Activated T-helper 1 cell treated with anti-CD3 and anti-CD28 coated beads, Interleukin-12 subunit alpha, Interleukin-12 subunit beta, Interleukin-2, Interleukin-4 antibody, amounts not matched to agents 30 ng/mL and 10 ng/mL and 1 ng/mL, durations not matched to agents 14 hours and 24 hours and 36 hours (primary cell): ENCODE measurements at regions not wholly inside any gene's neighbourhood (a gene's known extent, or its start where the extent isn't known, plus 50 kb on each side); places are given as distances from the start of the nearest gene placed in this dataset.
"Not testable (repeated sequence)": the region's sequence is repeated elsewhere in the genome, so short reads cannot be mapped to it uniquely, and the experiment has no call there.

Experiments
- DNase-seq: peaks from one replicate; pipeline ENCODE4 v3.0.0; 2021; ENCODE audit warnings: low spot score
- H3K27ac Mint-ChIP-seq: one replicate; pipeline ENCODE4 v1.8.0; 2021; ENCODE audit warnings: mild to moderate bottlenecking, mixed read lengths
- H3K27me3 Mint-ChIP-seq: one replicate; pipeline ENCODE4 v1.8.0; 2022; ENCODE audit warnings: mild to moderate bottlenecking, moderate library complexity, mixed read lengths; ENCODE audit not compliant: insufficient read depth
- H3K36me3 Mint-ChIP-seq: one replicate; pipeline ENCODE4 v1.8.0; 2021; ENCODE audit warnings: low read depth, mixed read lengths
- H3K4me1 Mint-ChIP-seq: one replicate; pipeline ENCODE4 v1.8.0; 2021; ENCODE audit warnings: low read depth, mixed read lengths
- H3K4me3 Mint-ChIP-seq: one replicate; pipeline ENCODE4 v1.8.0; 2021; ENCODE audit warnings: mild to moderate bottlenecking, moderate library complexity, mixed read lengths
- H3K9me3 Mint-ChIP-seq: one replicate; pipeline ENCODE4 v1.8.0; 2021; ENCODE audit warnings: mixed read lengths
- intact Hi-C: fragments of 100-400 bp; cut with micrococcal nuclease; formaldehyde crosslinking; loops from one replicate; pipeline ENCODE4 v1.15.1; 2024

DNA sequence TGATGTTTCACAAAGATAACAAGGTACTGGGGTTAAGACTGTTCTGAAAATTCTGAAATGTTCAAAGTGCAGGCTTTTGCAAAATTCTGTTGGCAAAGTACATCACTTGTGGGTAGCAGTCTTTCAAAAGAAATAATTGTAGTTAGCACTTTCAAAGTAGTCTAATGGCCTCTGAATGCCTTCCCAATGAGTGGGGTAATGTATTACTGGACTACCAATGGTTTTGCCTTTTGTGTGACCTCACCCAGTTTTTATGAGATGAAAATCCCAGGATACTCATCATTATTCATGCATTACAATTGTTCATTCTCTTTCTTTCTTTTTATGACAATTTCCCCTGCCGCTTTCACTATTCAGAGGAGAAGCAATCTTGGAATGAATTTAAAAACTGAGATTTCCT, 686.1 kb downstream of the GLUD2 start:
- Mint-ChIP-seq H3K4me1 (no peaks in the 10 kb centered on the region), H3K27ac (no peak overlapping the region), H3K36me3 (no peaks in the 10 kb centered on the region), H3K4me3 (no peak overlapping the region), H3K9me3 (no peaks in the 10 kb centered on the region), H3K27me3 (no peaks in the 10 kb centered on the region)
- intact Hi-C loops, result no loop called here
- no peak for DNase-seq

DNA sequence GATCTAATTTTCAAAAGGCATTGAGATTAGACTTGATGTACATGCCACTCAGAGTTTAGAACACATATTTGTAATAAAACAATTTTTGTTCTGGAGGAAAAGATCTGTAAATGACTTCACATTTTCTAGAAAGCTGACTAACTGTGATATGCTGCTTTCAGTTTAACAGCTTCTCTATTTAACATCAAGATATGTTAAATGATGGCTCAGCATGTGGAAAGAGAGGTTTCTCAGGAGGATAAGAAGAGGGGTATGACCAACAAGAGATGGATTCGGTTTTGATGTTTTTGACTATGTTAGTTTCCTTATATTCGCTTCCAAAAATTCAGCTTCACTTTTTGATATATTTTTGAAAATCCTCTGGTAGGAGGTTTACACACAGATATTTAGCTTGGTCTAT, 698.7 kb downstream of the GLUD2 start:
- H3K4me3 Mint-ChIP-seq, result no peak overlapping the region
- H3K9me3 Mint-ChIP-seq, result no peaks in the 10 kb centered on the region
- no peaks in the 10 kb centered on the region for H3K36me3 Mint-ChIP-seq

DNA sequence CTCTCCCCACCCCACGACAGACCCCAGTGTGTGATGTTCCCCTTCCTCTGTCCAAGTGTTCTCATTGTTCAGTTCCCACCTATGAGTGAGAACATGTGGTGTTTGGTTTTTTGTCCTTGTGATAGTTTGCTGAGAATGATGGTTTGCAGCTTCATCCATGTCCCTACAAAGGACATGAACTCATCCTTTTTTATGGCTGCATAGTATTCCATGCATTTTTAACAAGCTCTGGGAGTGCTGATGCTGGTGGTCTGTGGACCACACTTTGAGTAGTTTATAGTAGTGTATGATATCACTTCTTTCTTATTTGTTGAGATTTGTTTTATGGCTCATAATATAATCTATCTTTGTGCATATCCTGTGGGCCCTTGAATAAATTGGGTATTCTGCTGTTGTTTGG, 706.2 kb downstream of the GLUD2 start:
- intact Hi-C loops, H3K36me3 Mint-ChIP-seq, H3K4me1 Mint-ChIP-seq, DNase-seq, H3K4me3 Mint-ChIP-seq, H3K27me3 Mint-ChIP-seq, H3K9me3 Mint-ChIP-seq, H3K27ac Mint-ChIP-seq: not testable (repeated sequence)

More for the DNA sequence above, 698.7 kb downstream of the GLUD2 start:
- Mint-ChIP-seq H3K27ac (no peak overlapping the region), H3K4me1 (no peaks in the 10 kb centered on the region), H3K27me3 (no peaks in the 10 kb centered on the region)
- intact Hi-C loops, result no loop called here
- no peak for DNase-seq

DNA sequence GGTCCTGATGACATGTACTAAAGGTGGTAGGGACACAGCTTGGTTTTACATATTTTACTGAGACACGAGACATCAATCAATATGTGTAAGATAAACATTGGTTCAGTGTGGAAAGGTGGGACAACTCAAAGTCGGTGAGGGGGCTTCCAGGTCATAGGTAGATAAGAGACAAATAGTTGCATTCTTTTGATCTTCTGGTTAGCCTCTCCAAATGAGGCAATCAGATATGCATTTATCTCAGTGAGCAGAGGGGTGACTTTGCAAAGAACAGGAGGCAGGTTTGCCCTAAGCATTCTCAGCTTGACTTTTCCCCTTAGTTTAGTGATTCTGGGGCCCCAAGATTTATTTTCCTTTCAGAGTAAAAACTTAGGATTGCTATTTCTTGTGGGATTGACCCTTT, 706.9 kb downstream of the GLUD2 start:
- Mint-ChIP-seq H3K27ac (no peak overlapping the region), H3K27me3 (no peaks in the 10 kb centered on the region), H3K9me3 (no peaks in the 10 kb centered on the region), H3K4me1 (no peaks in the 10 kb centered on the region), H3K4me3 (no peak overlapping the region), H3K36me3 (no peaks in the 10 kb centered on the region)
- intact Hi-C loops, result no loop called here
- no peak for DNase-seq

DNA sequence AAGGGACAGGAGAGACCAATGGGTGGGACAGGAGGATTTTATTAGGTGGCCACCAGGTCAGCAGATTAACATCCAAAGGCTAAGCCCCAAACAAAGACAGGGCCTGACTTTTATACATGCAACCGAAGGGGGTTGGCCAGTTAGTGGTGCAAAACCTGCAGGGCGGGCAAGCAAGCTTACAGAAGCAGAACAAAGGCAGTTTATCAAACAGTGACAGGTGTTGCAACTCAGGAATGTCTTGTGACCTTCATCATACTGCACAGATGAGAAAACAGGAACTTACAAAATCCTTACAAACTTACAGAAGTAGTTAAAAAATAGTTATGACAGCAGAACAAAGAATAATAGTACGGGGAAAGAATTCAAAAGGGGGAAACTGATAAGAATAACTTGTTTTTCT, 708.1 kb downstream of the GLUD2 start:
- H3K4me3 Mint-ChIP-seq, result no peak overlapping the region
- H3K27me3 Mint-ChIP-seq, result no peaks in the 10 kb centered on the region
- H3K9me3 Mint-ChIP-seq, result no peaks in the 10 kb centered on the region
- no peak for DNase-seq
- intact Hi-C loops, result no loop called here
- no peak overlapping the region for H3K27ac Mint-ChIP-seq
- H3K4me1 Mint-ChIP-seq, result no peaks in the 10 kb centered on the region
- H3K36me3 Mint-ChIP-seq, result no peaks in the 10 kb centered on the region

DNA sequence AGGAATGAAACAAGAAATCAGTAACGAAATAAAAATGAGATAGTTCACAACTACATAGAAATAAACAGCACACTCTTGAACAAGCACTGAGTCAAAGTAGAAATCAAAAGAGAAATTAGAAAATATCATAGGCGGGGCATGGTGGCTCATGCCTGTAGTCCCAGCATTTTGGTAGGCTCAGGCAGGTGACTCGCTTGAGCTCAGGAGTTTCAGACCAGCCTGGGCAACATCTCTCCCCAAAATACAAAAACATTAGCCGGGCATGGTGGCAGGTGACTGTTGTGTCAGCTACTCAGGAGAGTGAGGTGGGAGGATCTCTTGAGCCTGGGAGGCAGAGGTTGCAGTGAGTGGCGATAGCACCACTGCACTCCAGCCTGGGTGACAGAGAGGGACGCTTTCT, 714.4 kb downstream of the GLUD2 start:
- H3K27ac Mint-ChIP-seq, result no peak overlapping the region
- H3K9me3 Mint-ChIP-seq, result no peaks in the 10 kb centered on the region
- H3K36me3 Mint-ChIP-seq, result no peaks in the 10 kb centered on the region
- no peaks in the 10 kb centered on the region for H3K4me1 Mint-ChIP-seq
- intact Hi-C loops, result no loop called here
- no peak overlapping the region for H3K4me3 Mint-ChIP-seq
- DNase-seq, result no peak
- H3K27me3 Mint-ChIP-seq, result no peaks in the 10 kb centered on the region

DNA sequence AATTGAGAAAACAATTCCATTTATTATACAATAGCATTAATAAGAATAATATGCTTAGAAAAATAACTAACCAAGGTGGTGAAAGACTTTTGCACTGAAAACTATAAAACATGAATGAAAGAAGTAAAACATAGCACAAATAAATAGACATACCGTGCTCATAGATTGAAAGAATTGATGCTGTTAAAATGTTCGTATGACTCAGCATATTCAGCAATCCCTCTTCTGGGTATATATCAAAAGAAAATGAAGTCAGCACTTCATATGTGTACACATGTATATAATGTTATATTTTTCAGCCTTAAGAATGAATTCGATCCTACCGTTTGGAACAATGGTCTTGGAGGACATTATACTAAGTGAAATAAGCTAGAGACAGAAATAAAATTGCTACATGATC, 716.3 kb downstream of the GLUD2 start:
- Mint-ChIP-seq H3K36me3 (no peaks in the 10 kb centered on the region), H3K9me3 (no peaks in the 10 kb centered on the region), H3K27ac (no peak overlapping the region), H3K4me1 (no peaks in the 10 kb centered on the region), H3K4me3 (no peak overlapping the region), H3K27me3 (no peaks in the 10 kb centered on the region)
- intact Hi-C loops, result no loop called here
- DNase-seq, result no peak

- H3K4me1 Mint-ChIP-seq, H3K36me3 Mint-ChIP-seq, intact Hi-C loops, H3K27me3 Mint-ChIP-seq, H3K4me3 Mint-ChIP-seq, H3K27ac Mint-ChIP-seq, DNase-seq, H3K9me3 Mint-ChIP-seq: not testable (repeated sequence)
Observed at GRCh38 chrX:121768210-121768609, 720.8 kb downstream of the GLUD2 start.

GRCh38 chrX:121781991-121782390, 734.6 kb downstream of the GLUD2 start:
- Mint-ChIP-seq H3K9me3 (no peaks in the 10 kb centered on the region), H3K4me1 (no peaks in the 10 kb centered on the region), H3K27me3 (no peaks in the 10 kb centered on the region), H3K4me3 (no peak overlapping the region), H3K36me3 (no peaks in the 10 kb centered on the region), H3K27ac (no peak overlapping the region)
- DNase-seq, result no peak
- intact Hi-C loops, result no loop called here

- Mint-ChIP-seq H3K27me3 (no peaks in the 10 kb centered on the region), H3K27ac (no peak overlapping the region)
Observed at GRCh38 chrX:121782544-121782943, 735.1 kb downstream of the GLUD2 start.

GRCh38 chrX:121782976-121783375, 735.6 kb downstream of the GLUD2 start:
- H3K4me3 Mint-ChIP-seq, result no peak overlapping the region
- no peaks in the 10 kb centered on the region for H3K4me1 Mint-ChIP-seq
- H3K27me3 Mint-ChIP-seq, result no peaks in the 10 kb centered on the region
- intact Hi-C loops, result no loop called here
- no peak for DNase-seq
- H3K9me3 Mint-ChIP-seq, result no peaks in the 10 kb centered on the region
- no peak overlapping the region for H3K27ac Mint-ChIP-seq
- H3K36me3 Mint-ChIP-seq, result no peaks in the 10 kb centered on the region

More at GRCh38 chrX:121782544-121782943, 735.1 kb downstream of the GLUD2 start:
- H3K4me1 Mint-ChIP-seq, result no peaks in the 10 kb centered on the region
- intact Hi-C loops, result no loop called here
- no peaks in the 10 kb centered on the region for H3K36me3 Mint-ChIP-seq
- no peak for DNase-seq
- no peak overlapping the region for H3K4me3 Mint-ChIP-seq
- no peaks in the 10 kb centered on the region for H3K9me3 Mint-ChIP-seq

DNA sequence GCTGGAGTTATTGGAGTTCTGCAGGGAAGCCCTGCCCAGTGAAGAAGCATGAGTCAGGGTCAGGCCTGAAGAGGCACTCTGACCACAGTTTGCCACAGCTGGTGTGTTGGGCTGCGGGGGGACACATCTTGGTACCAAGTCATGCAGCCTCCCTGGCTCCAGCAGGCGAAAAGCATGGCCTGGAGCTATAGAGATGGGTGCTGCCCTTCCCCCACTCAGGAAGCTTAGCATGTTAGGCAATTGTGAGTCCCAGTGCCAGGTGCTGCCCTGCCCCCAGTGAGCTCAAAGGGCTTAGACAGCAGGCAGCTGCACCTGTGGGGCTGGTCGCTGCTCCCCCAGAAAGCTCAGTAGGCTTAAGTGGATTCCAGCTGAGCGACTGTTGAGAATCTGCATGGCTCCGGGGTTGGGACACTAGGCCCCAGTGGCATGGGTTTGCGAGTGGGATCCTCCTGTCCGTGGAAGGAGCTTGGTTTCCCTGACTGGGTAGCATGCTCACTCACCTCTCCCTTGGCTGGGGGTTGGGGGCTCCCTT, 755.5 kb downstream of the GLUD2 start:
- Mint-ChIP-seq H3K27me3 (no peaks in the 10 kb centered on the region), H3K27ac (no peak overlapping the region), H3K36me3 (no peaks in the 10 kb centered on the region), H3K4me3 (no peak overlapping the region), H3K4me1 (no peaks in the 10 kb centered on the region), H3K9me3 (peaks cover 6% of the 10 kb centered on the region)
- intact Hi-C loops, result no loop called here
- DNase-seq, result no peak

DNA sequence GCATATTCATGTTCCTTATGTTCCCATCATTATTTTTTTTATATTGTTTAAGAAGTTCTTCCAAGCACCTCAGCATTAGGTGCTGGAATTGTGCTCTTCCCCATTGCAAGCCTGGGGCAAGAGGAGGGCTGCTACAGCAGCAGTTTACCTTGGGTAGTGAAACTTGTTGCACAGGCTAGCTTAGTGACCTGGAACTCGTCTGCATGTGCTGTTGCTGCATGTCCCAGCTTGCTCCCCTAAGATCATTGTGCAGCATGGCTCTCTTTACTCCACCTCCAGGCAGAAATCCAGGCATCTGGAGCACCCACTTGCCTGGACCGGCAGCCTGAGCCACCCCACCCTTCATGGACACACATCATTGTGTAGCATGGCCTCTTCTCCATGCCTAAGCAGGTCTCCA, 776.0 kb downstream of the GLUD2 start:
- no peaks in the 10 kb centered on the region for H3K9me3 Mint-ChIP-seq
- intact Hi-C loops, result no loop called here
- H3K27me3 Mint-ChIP-seq, result no peaks in the 10 kb centered on the region
- no peak for DNase-seq
- no peak overlapping the region for H3K4me3 Mint-ChIP-seq
- H3K27ac Mint-ChIP-seq, result no peak overlapping the region
- H3K4me1 Mint-ChIP-seq, result no peaks in the 10 kb centered on the region
- no peaks in the 10 kb centered on the region for H3K36me3 Mint-ChIP-seq

DNA sequence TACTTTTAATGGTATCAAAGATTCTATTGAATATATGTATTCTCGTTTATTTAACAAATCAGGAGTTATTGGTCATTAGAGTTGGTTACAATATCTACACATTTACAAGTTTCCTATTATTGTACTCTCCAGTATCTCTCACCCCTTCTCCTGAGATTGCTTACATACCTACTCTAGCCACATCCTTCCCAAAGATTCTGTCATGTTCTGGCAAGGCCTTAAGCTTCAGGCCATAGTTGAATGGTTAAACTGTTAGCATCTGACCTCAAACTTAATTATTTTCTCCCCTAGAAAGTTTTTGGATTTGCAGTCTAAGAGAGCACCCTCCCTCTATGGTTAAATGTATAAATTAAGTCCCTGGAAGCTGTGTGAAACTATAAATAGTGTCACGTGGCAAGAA, 784.2 kb downstream of the GLUD2 start:
- intact Hi-C loops, result no loop called here
- H3K4me1 Mint-ChIP-seq, result no peaks in the 10 kb centered on the region
- H3K27me3 Mint-ChIP-seq, result no peaks in the 10 kb centered on the region

More for the DNA sequence above, 784.2 kb downstream of the GLUD2 start:
- Mint-ChIP-seq H3K9me3 (no peaks in the 10 kb centered on the region), H3K4me3 (no peak overlapping the region), H3K27ac (no peak overlapping the region), H3K36me3 (no peaks in the 10 kb centered on the region)
- no peak for DNase-seq
